Hepatocyte (in vitro differentiated cells): ENCODE measurements at regions not wholly inside any gene's neighbourhood (a gene's known extent, or its start where the extent isn't known, plus 50 kb on each side); places are given as distances from the start of the nearest gene placed in this dataset.

Experiments used
- EZH2 ChIP-seq: fragments of 200-600 bp; sonication (generic); IDR thresholded peaks from 2 replicates; pipeline ENCODE4 v1.6.1; 2016; ENCODE audit warnings: antibody characterized with exemption, mild to moderate bottlenecking, borderline replicate concordance
- EZH2phosphoT487 ChIP-seq: fragments of 200-600 bp; sonication (generic); IDR thresholded peaks from one replicate; pipeline ENCODE4 v1.6.1; 2018; ENCODE audit warnings: antibody characterized with exemption, mild to moderate bottlenecking, low read depth, moderate library complexity; ENCODE audit not compliant: unreplicated experiment, severe bottlenecking
- TF ChIP-seq, protein P1 (sequence below): fragments of 200-600 bp; sonication (generic); IDR thresholded peaks from 2 replicates; pipeline ENCODE4 v1.5.1; 2016; ENCODE audit warnings: antibody characterized with exemption, mild to moderate bottlenecking; ENCODE audit not compliant: poor library complexity

DNA sequence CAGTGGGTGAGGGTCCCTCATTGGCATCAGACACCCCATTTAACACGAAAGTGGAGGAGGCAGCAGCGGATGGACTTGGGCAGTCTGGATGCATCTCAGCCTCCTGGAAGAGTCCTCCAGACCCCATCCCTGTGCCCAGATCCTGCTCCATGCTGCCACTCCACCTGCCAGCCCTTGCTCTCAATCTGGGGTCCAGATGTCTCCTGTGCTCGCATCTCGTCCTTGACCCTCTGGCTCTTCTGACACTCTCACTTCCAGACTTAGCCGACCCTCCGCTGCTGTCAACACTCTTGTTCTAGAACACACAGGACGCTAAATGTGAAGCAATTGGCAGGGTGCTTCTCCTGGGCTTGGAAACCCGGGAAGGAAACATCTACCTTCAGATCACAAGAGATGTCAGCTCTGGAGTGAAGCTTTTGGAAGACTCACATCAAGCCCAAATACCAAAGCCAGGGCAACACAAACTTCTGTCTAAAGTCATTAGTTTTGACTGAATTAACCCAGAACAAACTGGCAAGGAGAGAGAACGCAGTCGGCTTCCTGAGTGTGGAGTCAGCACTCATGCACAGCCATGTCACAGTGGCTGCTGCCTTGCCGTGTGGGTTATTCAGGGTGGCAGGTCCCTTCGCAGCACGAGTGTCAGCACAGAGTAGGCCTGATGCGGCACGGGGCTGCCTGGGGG is 379.1 kb downstream of the TCERG1L start:
- TF ChIP-seq, protein P1, sequence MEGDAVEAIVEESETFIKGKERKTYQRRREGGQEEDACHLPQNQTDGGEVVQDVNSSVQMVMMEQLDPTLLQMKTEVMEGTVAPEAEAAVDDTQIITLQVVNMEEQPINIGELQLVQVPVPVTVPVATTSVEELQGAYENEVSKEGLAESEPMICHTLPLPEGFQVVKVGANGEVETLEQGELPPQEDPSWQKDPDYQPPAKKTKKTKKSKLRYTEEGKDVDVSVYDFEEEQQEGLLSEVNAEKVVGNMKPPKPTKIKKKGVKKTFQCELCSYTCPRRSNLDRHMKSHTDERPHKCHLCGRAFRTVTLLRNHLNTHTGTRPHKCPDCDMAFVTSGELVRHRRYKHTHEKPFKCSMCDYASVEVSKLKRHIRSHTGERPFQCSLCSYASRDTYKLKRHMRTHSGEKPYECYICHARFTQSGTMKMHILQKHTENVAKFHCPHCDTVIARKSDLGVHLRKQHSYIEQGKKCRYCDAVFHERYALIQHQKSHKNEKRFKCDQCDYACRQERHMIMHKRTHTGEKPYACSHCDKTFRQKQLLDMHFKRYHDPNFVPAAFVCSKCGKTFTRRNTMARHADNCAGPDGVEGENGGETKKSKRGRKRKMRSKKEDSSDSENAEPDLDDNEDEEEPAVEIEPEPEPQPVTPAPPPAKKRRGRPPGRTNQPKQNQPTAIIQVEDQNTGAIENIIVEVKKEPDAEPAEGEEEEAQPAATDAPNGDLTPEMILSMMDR = no peak
- TF ChIP-seq EZH2phosphoT487 (no peak), EZH2 (no peak)
